Vagina (tissue), 2 donors: ENCODE measurements at regions not wholly inside any gene's neighbourhood (a gene's known extent, or its start where the extent isn't known, plus 50 kb on each side); places are given as distances from the start of the nearest gene placed in this dataset.

Experiments
- DNase-seq, 2 donors: peaks; one replicate each; pipeline ENCODE4 v3.0.0-alpha.2; 2017; ENCODE audit errors: extremely low spot score in 2 of 2
- H3K27ac ChIP-seq: fragments of 200-600 bp; sonication (generic); one replicate; pipeline ENCODE4 v1.5.1; 2019
- H3K27me3 ChIP-seq: fragments of 200-600 bp; sonication (generic); one replicate; pipeline ENCODE4 v1.5.1; 2019
- H3K36me3 ChIP-seq, 2 donors: fragments of 200-600 bp; sonication (generic); one replicate each; pipeline ENCODE4 v1.5.1; 2017 to 2019
- H3K4me1 ChIP-seq: fragments of 200-600 bp; sonication (generic); one replicate; pipeline ENCODE4 v1.5.1; 2019
- H3K4me3 ChIP-seq, 2 donors: fragments of 200-600 bp; sonication (generic); 1 replicate in 1 of 2; 2 replicates in 1 of 2; pipeline ENCODE4 v1.5.1; 2016 to 2019
- H3K9me3 ChIP-seq: fragments of 200-600 bp; sonication (generic); one replicate; pipeline ENCODE4 v1.5.1; 2019
- POLR2A ChIP-seq, 2 donors: fragments of 450-650 bp; IDR thresholded peaks; one replicate each; pipeline ENCODE4 v1.6.1; 2017; ENCODE audit warnings: antibody characterized with exemption in 2 of 2, mild to moderate bottlenecking in 2 of 2, moderate library complexity in 2 of 2
- POLR2AphosphoS5 ChIP-seq, 2 donors: sonication (generic); formaldehyde crosslinking; IDR thresholded peaks; one replicate each; pipeline ENCODE4 v1.9.0; 2017; ENCODE audit warnings: antibody characterized with exemption in 2 of 2, mild to moderate bottlenecking in 2 of 2, low read depth in 1 of 2; ENCODE audit not compliant: insufficient read depth in 1 of 2
- intact Hi-C: fragments of 100-400 bp; cut with DNase I; formaldehyde crosslinking; loops from one replicate; pipeline ENCODE4 v1.15.1; 2023
- TF ChIP-seq, protein P1 (sequence below), 3 experiments: fragments of 450-650 bp in 2 of 3; fragments of 200-600 bp in 1 of 3; sonication (generic) in 1 of 3; IDR thresholded peaks; one replicate each; pipeline ENCODE4 v1.5.1; 2017 to 2019; ENCODE audit warnings: antibody characterized with exemption in 3 of 3, mild to moderate bottlenecking in 2 of 3, moderate library complexity in 2 of 3

GRCh38 chr20:57786304-57786932 is 76.6 kb upstream of the PMEPA1 start:
- H3K27me3 ChIP-seq: no peaks in the 10 kb centered on the region
- no peak overlapping the region for H3K27ac ChIP-seq
- TF ChIP-seq, protein P1, sequence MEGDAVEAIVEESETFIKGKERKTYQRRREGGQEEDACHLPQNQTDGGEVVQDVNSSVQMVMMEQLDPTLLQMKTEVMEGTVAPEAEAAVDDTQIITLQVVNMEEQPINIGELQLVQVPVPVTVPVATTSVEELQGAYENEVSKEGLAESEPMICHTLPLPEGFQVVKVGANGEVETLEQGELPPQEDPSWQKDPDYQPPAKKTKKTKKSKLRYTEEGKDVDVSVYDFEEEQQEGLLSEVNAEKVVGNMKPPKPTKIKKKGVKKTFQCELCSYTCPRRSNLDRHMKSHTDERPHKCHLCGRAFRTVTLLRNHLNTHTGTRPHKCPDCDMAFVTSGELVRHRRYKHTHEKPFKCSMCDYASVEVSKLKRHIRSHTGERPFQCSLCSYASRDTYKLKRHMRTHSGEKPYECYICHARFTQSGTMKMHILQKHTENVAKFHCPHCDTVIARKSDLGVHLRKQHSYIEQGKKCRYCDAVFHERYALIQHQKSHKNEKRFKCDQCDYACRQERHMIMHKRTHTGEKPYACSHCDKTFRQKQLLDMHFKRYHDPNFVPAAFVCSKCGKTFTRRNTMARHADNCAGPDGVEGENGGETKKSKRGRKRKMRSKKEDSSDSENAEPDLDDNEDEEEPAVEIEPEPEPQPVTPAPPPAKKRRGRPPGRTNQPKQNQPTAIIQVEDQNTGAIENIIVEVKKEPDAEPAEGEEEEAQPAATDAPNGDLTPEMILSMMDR (IDR thresholded peaks at IDR 0.05): no peak
- no peak for TF ChIP-seq POLR2A (IDR thresholded peaks at IDR 0.05)
- no peak for TF ChIP-seq POLR2AphosphoS5 (IDR thresholded peaks at IDR 0.05; ENCODE audit: insufficient read depth in 1 of 2, low read depth in 1 of 2)
- H3K4me3 ChIP-seq: no peak overlapping the region
- intact Hi-C loops: loop anchor here (5.0 kb wide), 1 partner anchor 734 kb away; no protein-coding TSS in a partner anchor
- H3K4me1 ChIP-seq: no peaks in the 10 kb centered on the region
- DNase-seq: no peak
- no peaks in the 10 kb centered on the region for H3K9me3 ChIP-seq
- H3K36me3 ChIP-seq: no peaks in the 10 kb centered on the region

GRCh38 chr20:57785720-57786119 is 75.9 kb upstream of the PMEPA1 start:
- Histone ChIP-seq H3K4me1 (no peaks in the 10 kb centered on the region), H3K9me3 (no peaks in the 10 kb centered on the region), H3K27ac (no peak overlapping the region), H3K27me3 (no peaks in the 10 kb centered on the region), H3K4me3 (no peak overlapping the region), H3K36me3 (no peaks in the 10 kb centered on the region)
- no peak for DNase-seq
- intact Hi-C loops: loop anchor here (5.0 kb wide), 1 partner anchor 733 kb away; no protein-coding TSS in a partner anchor
- TF ChIP-seq, protein P1 (IDR thresholded peaks at IDR 0.05): no peak
- TF ChIP-seq POLR2A (IDR thresholded peaks at IDR 0.05): no peak

DNA sequence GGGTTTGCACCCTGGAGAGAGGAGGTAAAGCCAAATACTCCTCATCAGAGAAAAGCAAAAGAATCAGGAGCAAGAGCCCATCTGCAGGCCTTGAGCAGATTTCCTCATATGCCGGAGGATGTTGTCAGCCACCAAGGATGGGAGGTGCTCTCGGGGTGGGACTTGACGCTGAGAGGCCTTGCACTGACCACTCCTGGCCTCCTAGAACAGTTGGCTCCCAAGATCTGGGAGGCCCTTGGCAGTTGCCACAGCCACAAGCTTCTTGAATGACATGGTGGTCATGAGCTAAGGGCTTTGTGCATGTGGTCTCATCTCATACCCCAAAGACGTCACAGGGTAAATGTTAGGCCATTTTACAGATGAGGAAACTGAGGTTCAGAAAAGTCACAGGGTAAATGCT is 75.2 kb upstream of the PMEPA1 start:
- Histone ChIP-seq H3K36me3 (no peaks in the 10 kb centered on the region), H3K9me3 (no peaks in the 10 kb centered on the region), H3K27me3 (no peaks in the 10 kb centered on the region), H3K27ac (no peak overlapping the region), H3K4me3 (no peak overlapping the region), H3K4me1 (no peaks in the 10 kb centered on the region)
- intact Hi-C loops: loop anchor here (5.0 kb wide), 1 partner anchor 733 kb away; no protein-coding TSS in a partner anchor
- TF ChIP-seq POLR2AphosphoS5 (IDR thresholded peaks at IDR 0.05; ENCODE audit: insufficient read depth in 1 of 2, low read depth in 1 of 2) (no peak), POLR2A (IDR thresholded peaks at IDR 0.05) (no peak)
- TF ChIP-seq, protein P1 (IDR thresholded peaks at IDR 0.05): no peak
- no peak for DNase-seq

DNA sequence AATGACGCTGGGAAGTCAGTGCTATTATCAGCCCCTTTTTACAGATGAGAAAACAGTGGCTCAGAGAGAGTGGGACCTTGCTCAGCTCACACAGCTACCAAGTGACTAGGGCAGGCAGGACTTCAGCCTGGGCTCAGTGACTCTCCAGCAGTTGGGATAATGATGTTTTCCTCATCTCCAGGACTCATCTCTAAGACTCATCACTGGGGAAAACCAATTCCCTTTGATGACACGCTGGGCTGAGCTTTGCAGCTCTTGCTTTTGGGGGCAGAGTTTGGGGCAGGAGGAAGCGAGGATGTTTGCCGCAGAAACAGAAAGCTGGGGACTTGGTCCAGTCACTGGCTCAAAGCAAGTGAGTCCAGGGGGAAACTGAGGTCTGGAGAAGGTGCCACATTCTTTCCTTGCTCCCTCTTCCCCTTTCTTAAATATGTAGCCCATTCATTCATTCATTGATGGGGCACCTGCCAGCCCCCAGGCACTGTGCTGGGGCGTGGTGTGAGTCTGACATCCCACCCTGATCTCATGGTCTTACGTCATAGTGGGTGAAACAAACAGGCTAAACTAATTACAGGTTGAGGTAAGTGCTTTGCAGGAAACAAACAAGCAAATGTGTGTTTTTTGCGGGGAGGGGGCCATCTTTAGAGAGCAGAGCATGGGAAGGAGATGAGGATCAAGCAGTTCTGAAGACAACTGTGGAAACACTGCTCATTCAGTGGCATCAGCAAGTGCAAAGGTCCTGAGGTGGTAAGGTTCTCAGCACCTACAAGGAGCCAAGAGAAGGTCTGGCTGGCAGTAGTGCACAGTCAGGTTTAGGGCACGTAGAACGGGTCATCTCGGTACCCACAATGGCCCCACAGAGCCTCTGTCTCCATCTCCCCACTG is 74.4 kb upstream of the PMEPA1 start:
- Histone ChIP-seq H3K9me3 (no peaks in the 10 kb centered on the region), H3K4me1 (no peaks in the 10 kb centered on the region), H3K4me3 (no peak overlapping the region), H3K27me3 (no peaks in the 10 kb centered on the region), H3K36me3 (no peaks in the 10 kb centered on the region), H3K27ac (no peak overlapping the region)
- intact Hi-C loops: no loop called here
- TF ChIP-seq POLR2A (IDR thresholded peaks at IDR 0.05) (no peak), POLR2AphosphoS5 (IDR thresholded peaks at IDR 0.05; ENCODE audit: insufficient read depth in 1 of 2, low read depth in 1 of 2) (no peak)
- TF ChIP-seq, protein P1 (IDR thresholded peaks at IDR 0.05): no peak
- no peak for DNase-seq

- Histone ChIP-seq H3K27me3 (no peaks in the 10 kb centered on the region), H3K27ac (no peak overlapping the region), H3K4me1 (no peaks in the 10 kb centered on the region), H3K4me3 (no peak overlapping the region), H3K36me3 (no peaks in the 10 kb centered on the region), H3K9me3 (no peaks in the 10 kb centered on the region)
- no peak for DNase-seq
- intact Hi-C loops: no loop called here
- TF ChIP-seq POLR2AphosphoS5 (IDR thresholded peaks at IDR 0.05; ENCODE audit: insufficient read depth in 1 of 2, low read depth in 1 of 2): no peak
- TF ChIP-seq, protein P1 (IDR thresholded peaks at IDR 0.05): no peak
- no peak for TF ChIP-seq POLR2A (IDR thresholded peaks at IDR 0.05)
Observed at GRCh38 chr20:57783196-57783595, 73.4 kb upstream of the PMEPA1 start.
